Epithelial cell of proximal tubule (primary cell): ENCODE measurements at regions not wholly inside any gene's neighbourhood (a gene's known extent, or its start where the extent isn't known, plus 50 kb on each side); places are given as distances from the start of the nearest gene placed in this dataset.
A peak's percentile ranks its signal among the peaks of the same experiment; 100 is the strongest.

Experiments used
- DNase-seq: peaks from one replicate; pipeline ENCODE4 v3.0.0-alpha.2; 2011; ENCODE audit warnings: low read depth
- H3K4me3 ChIP-seq: 2 replicates; pipeline ENCODE4 v1.5.1; 2011; ENCODE audit warnings: low read depth, mild to moderate bottlenecking, low read length
- CTCF ChIP-seq: conservative IDR thresholded peaks from 2 replicates; pipeline ENCODE4 v1.5.1; 2012; ENCODE audit warnings: low read depth, mild to moderate bottlenecking, low read length

GRCh38 chr6:21462519-21462852, 131.1 kb upstream of the SOX4 start:
- DNase-seq: no peak
- no peak overlapping the region for H3K4me3 ChIP-seq
- TF ChIP-seq CTCF: no peak

GRCh38 chr6:21467091-21467490, 126.5 kb upstream of the SOX4 start:
- H3K4me3 ChIP-seq: no peak overlapping the region
- no peak for TF ChIP-seq CTCF
- no peak for DNase-seq

- no peak for TF ChIP-seq CTCF
- no peak overlapping the region for H3K4me3 ChIP-seq
- DNase-seq: no peak
Measured at GRCh38 chr6:21468461-21468860, 125.1 kb upstream of the SOX4 start.

- H3K4me3 ChIP-seq: no peak overlapping the region
- DNase-seq: no peak
- TF ChIP-seq CTCF: no peak
Measured at GRCh38 chr6:21469213-21469612, 124.3 kb upstream of the SOX4 start.

- no peak for TF ChIP-seq CTCF
- H3K4me3 ChIP-seq: no peak overlapping the region
- no peak for DNase-seq
Measured at GRCh38 chr6:21476112-21476511, 117.4 kb upstream of the SOX4 start.

- no peak for TF ChIP-seq CTCF
- no peak for DNase-seq
- H3K4me3 ChIP-seq: no peak overlapping the region
Measured at GRCh38 chr6:21478411-21478810, 115.1 kb upstream of the SOX4 start.

- no peak for DNase-seq
- TF ChIP-seq CTCF: no peak
- H3K4me3 ChIP-seq: peak overlapping the region; percentile 30
Measured at GRCh38 chr6:21478883-21479539, 114.5 kb upstream of the SOX4 start.
